Stromal cell of bone marrow (primary cell): ENCODE measurements at regions not wholly inside any gene's neighbourhood (a gene's known extent, or its start where the extent isn't known, plus 50 kb on each side); places are given as distances from the start of the nearest gene placed in this dataset.
"Not testable (repeated sequence)": the region's sequence is repeated elsewhere in the genome, so short reads cannot be mapped to it uniquely, and the experiment has no call there.

ENCODE experiments used
- DNase-seq: peaks from one replicate; pipeline ENCODE4 v3.0.0-alpha.2; 2012; ENCODE audit warnings: low read depth

- no peak for DNase-seq
Observed at GRCh38 chr14:40122968-40123648, 690.9 kb upstream of the FBXO33 start.

GRCh38 chr14:40119765-40120164 lies 687.5 kb upstream of the FBXO33 start:
- no peak for DNase-seq

DNA sequence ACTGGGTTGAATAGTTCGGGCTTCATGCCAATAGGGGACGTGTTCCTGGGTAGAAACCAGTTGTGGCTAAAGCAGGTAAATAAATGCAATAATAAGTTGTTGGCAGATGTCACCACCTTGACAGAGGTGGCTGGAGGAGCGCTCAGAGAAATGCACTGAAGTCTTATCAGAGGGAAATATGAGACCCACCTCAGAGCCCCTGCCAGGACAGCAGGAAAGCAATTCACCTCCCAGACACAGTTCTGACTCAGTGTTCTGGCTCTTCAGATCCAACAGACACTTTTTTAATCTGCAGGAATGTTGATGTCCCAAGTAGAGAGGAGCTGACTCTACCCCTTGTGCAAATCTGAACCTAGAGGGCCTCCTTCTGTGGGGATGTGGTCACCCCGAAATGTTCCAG lies 687.1 kb upstream of the FBXO33 start:
- DNase-seq, result no peak

- DNase-seq, result no peak
Observed at GRCh38 chr14:40115583-40115982, 683.4 kb upstream of the FBXO33 start.

DNA sequence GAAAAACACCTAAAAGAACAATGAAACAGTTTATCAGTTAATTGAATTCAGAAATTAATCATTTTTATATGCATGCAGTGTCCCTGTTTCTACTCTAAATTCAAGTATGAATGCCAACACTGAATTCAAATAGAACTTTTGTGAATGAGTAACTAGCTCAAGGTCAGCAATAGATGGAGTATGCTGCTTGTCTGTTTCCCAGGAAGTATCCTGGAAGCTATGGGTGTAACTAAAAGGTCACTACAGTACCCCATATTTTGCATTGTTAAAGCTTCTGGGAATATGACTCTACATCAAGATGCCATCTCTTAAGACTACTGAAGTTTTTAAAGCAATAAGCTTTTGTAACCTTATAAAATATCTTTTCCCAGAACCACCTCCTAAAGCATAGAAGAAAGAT lies 681.4 kb upstream of the FBXO33 start:
- no peak for DNase-seq

DNA sequence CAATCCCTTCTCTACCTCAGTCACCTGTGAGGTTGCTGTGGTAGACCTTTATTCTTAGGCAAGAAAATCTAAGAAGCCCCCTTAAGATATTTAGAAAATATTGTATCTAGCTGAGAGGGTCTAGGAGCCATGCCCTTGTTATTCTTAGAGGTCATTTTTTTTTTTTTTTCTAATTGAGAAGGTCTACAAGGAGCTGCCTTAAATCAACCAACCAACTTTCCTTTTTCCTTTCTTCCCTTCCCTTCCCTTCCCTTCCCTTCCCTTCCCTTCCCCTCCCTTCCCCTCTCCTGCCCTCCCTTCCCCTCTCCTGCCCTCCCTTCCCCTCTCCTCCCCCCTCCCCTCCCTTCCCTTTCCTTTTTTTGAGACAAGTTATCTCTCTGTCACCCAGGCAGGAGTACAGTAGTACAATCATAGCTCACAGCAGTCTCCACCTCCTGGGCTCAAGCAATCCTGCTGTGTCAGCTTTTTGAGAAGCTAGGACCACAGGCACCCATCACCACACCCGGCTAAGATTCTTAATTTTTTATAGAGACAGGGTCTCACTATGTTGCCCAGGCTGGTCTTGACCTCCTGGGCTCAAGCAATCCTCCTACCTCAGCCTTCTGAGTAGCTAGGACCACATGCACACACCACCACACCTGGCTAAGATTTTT lies 668.4 kb upstream of the FBXO33 start:
- DNase-seq, result no peak

GRCh38 chr14:40099316-40099715 lies 667.1 kb upstream of the FBXO33 start:
- no peak for DNase-seq

GRCh38 chr14:40098468-40098867 lies 666.2 kb upstream of the FBXO33 start:
- DNase-seq, result no peak

DNA sequence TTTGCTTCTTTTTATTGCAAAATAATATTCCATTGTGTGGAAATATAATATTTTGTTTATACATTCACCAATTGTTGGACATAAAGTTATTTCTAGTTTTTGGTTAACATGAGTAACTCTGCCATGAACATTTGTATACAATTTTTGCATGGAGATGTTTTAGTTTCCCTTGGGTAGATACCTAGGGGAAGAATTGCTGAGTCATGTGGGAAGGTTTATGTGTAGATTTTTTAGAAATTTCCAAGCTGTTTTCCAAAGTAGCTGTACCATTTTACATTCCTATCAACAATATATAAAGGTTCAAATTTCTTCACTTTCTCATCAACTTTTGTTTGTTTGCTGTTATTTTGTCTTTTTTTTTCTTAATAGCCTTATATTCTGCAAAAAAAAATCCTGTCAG lies 664.7 kb upstream of the FBXO33 start:
- DNase-seq, result no peak

GRCh38 chr14:40093800-40094199 lies 661.6 kb upstream of the FBXO33 start:
- DNase-seq, result no peak

DNA sequence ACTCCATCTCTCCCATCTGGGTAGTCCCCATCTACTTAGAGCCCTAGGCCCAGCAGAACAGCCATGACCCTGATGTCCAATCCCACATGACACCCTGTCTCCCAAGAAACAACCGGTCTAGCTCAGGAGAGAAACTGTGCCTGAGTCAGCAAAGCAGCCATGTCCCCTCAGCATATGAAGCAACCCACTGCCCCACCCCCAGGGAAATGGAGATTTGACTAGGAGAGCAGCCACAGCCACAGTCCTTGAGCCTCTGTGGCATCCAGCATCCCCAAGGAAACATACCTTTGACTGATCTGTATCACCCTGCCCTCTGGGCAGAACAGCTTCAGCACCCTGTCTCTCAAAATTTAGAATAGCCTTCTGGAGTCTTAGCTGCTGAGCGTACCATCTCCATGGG lies 641.9 kb upstream of the FBXO33 start:
- no peak for DNase-seq

DNA sequence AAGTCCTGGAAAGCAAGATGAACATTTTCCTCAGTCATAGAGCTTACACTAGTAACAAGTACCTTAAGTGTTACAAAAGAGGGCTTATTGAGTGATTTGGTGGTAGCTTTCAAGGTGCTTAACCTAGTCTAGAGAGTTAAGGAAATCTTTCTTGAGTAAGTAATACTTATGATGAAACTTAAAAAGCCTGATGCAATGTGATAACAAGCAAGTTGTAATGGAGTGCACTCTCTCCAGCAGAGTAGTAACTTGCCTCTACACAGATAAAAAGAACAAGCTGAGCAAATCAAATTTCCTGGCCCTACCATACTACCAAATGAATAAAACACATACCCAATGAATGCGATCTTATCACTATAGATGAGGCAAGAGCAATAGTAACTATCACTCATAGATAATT lies 639.9 kb upstream of the FBXO33 start:
- no peak for DNase-seq

GRCh38 chr14:40058901-40059897 lies 627.0 kb upstream of the FBXO33 start:
- DNase-seq, result no peak

DNA sequence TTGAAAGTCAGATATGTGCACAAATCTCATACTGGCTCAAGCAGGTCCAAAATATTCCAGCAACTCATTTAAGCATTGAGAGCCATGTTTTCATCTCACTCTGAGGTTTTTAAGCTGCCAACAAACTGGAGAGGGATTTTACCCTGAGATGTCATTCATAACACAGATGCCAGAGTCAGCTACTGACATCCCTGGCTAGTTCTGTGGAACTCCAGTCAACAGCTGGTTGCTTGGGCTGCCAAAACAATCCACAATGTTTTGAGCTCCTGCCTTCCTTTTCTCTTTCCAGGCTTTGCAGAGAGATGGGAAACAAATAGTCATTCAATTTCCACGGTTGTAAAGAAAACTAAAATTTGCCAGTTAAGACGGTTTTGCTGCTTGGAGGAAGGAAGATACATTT lies 621.2 kb upstream of the FBXO33 start:
- no peak for DNase-seq

DNA sequence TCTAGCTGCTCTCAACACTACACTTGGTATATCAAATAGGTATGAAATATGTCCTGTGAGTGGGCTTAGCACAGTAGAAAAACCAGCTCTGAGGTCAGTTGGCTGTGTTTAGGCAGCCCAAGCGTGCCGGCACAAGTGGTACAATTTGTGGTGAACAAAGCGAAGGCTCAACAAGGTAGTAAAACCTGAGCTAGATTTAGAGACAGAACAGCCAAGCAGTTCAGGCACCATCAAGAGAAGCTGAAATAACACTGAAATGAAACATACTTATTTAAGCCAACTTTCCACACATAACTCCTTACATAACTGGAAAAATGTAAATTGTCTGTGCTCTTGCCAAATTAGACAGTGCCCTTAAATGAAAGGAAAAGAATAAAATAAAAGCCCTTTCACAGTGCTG lies 596.8 kb upstream of the FBXO33 start:
- no peak for DNase-seq

- no peak for DNase-seq
Observed at GRCh38 chr14:40025101-40025500, 592.9 kb upstream of the FBXO33 start.

GRCh38 chr14:40010961-40011360 lies 578.7 kb upstream of the FBXO33 start:
- DNase-seq, result no peak

GRCh38 chr14:40009771-40010170 lies 577.5 kb upstream of the FBXO33 start:
- DNase-seq, result no peak

- not testable (repeated sequence) for DNase-seq
Observed at GRCh38 chr14:40008345-40008744, 576.1 kb upstream of the FBXO33 start.

DNA sequence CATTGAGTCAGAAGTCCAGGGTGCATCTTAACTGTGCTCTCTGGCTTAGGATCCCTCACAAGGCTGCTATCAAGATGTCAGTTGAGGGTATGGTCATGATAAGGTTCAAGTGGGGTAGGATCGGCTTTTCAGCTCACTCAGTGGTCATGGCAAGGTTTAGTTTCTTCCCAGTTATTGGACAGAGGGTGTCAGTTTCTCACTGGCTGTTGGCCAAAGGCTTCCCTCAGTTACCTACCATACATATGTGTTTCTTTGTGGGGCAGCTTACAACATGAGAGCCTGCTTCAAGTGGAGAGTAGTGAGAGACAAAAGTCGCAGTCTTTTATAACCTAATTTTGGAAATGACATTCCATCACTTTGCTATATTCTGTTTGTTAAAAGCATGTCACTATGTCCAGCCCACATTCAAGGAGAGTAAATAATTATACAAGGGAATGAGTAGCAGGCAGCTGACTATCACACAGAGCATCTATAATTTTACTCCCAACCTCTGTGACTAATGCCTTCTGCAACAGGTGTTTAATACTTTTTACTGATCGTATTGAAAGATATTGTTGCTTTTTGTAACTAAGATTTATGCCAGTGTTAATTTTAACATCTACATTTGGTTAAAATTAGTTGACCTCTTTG lies 572.8 kb upstream of the FBXO33 start:
- DNase-seq, result no peak

GRCh38 chr14:40003773-40004172 lies 571.5 kb upstream of the FBXO33 start:
- DNase-seq, result no peak

- no peak for DNase-seq
Observed at GRCh38 chr14:39998854-39999253, 566.6 kb upstream of the FBXO33 start.
